Neural cell (in vitro differentiated cells): ENCODE measurements at regions not wholly inside any gene's neighbourhood (a gene's known extent, or its start where the extent isn't known, plus 50 kb on each side); places are given as distances from the start of the nearest gene placed in this dataset.

Experiments
- H2AFZ ChIP-seq: fragments of 200-600, 300-800 bp; sonication (generic), shearing (Covaris generic); 2 replicates; pipeline ENCODE4 v1.6.0; 2014; ENCODE audit warnings: low read depth, mild to moderate bottlenecking, antibody characterized with exemption, low read length, moderate library complexity
- H3F3A ChIP-seq: fragments of 200-600 bp; shearing (Covaris generic); 2 replicates; pipeline ENCODE4 v1.6.1; 2016; ENCODE audit warnings: mild to moderate bottlenecking, moderate library complexity, mixed read lengths, antibody characterized with exemption, low read length; ENCODE audit not compliant: insufficient read depth, poor library complexity, severe bottlenecking
- H3K27ac ChIP-seq: fragments of 200-600, 300-800 bp; sonication (generic), shearing (Covaris generic); 2 replicates; pipeline ENCODE4 v1.5.1; 2014; ENCODE audit warnings: mild to moderate bottlenecking, low read length, moderate library complexity
- H3K27me3 ChIP-seq: fragments of 300-800, 200-600 bp; sonication (generic), shearing (Covaris generic); 2 replicates; pipeline ENCODE4 v1.6.0; 2014; ENCODE audit warnings: mild to moderate bottlenecking, low read depth, low read length, moderate library complexity; ENCODE audit not compliant: insufficient read depth
- H3K36me3 ChIP-seq: fragments of 300-800, 200-600 bp; sonication (generic), shearing (Covaris generic); 2 replicates; pipeline ENCODE4 v1.5.1; 2014; ENCODE audit warnings: mild to moderate bottlenecking, antibody characterized with exemption, low read length, moderate library complexity; ENCODE audit not compliant: insufficient read depth
- H3K4me2 ChIP-seq: fragments of 300-800, 200-600 bp; sonication (generic), shearing (Covaris generic); 2 replicates; pipeline ENCODE4 v1.6.0; 2014; ENCODE audit warnings: mild to moderate bottlenecking, low read length
- H3K4me3 ChIP-seq: fragments of 300-800, 200-600 bp; sonication (generic), shearing (Covaris generic); 2 replicates; pipeline ENCODE4 v1.5.1; 2014; ENCODE audit warnings: mild to moderate bottlenecking, low read length, moderate library complexity
- H3K79me2 ChIP-seq: fragments of 200-600 bp; shearing (Covaris generic); replicated peaks from 2 replicates; pipeline ENCODE4 v1.6.0; 2014; ENCODE audit warnings: mild to moderate bottlenecking, low read length, moderate library complexity; ENCODE audit not compliant: insufficient read depth
- H3K9ac ChIP-seq: fragments of 300-800, 200-600 bp; sonication (generic), shearing (Covaris generic); 2 replicates; pipeline ENCODE4 v1.6.1; 2016; ENCODE audit warnings: mild to moderate bottlenecking, low read length, mixed read lengths
- H3K9me2 ChIP-seq: fragments of 200-600 bp; shearing (Covaris generic); 2 replicates; pipeline ENCODE4 v1.6.1; 2016; ENCODE audit warnings: mild to moderate bottlenecking, low read length, mixed read lengths; ENCODE audit not compliant: insufficient read depth
- H3K9me3 ChIP-seq: fragments of 200-600, 300-800 bp; sonication (generic), shearing (Covaris generic); 2 replicates; pipeline ENCODE4 v1.6.1; 2016; ENCODE audit warnings: mild to moderate bottlenecking, mixed run types, low read length, moderate library complexity, mixed read lengths
- H4K20me1 ChIP-seq: fragments of 200-600 bp; shearing (Covaris generic); 2 replicates; pipeline ENCODE4 v1.6.1; 2016; ENCODE audit warnings: mild to moderate bottlenecking, mixed run types; ENCODE audit not compliant: insufficient read depth
- CTCF ChIP-seq: fragments of 450-650 bp; IDR thresholded peaks from 2 replicates; pipeline ENCODE4 v1.5.1; 2014; ENCODE audit warnings: antibody characterized with exemption, mild to moderate bottlenecking, moderate library complexity; ENCODE audit not compliant: poor library complexity, severe bottlenecking
- EP300 ChIP-seq: fragments of 450-650 bp; conservative IDR thresholded peaks from 2 replicates; pipeline ENCODE4 v1.6.1; 2014; ENCODE audit warnings: antibody characterized with exemption, mild to moderate bottlenecking, moderate library complexity; ENCODE audit not compliant: poor library complexity, severe bottlenecking
- EZH2 ChIP-seq: fragments of 200-600, 300-800 bp; shearing (Covaris generic), sonication (generic); IDR thresholded peaks from 2 replicates; pipeline ENCODE4 v1.6.1; 2014; ENCODE audit warnings: antibody characterized with exemption, low read length, borderline replicate concordance, mild to moderate bottlenecking; ENCODE audit not compliant: insufficient read depth, poor library complexity, severe bottlenecking
- MXI1 ChIP-seq: fragments of 450-650 bp; conservative IDR thresholded peaks from 2 replicates; pipeline ENCODE4 v1.6.1; 2014; ENCODE audit warnings: antibody characterized with exemption, mild to moderate bottlenecking; ENCODE audit not compliant: poor library complexity, severe bottlenecking
- POLR2AphosphoS5 ChIP-seq: IDR thresholded peaks from 2 replicates; pipeline ENCODE4 v1.6.1; 2012
- RAD21 ChIP-seq: fragments of 450-650 bp; conservative IDR thresholded peaks from 2 replicates; pipeline ENCODE4 v1.6.1; 2014; ENCODE audit warnings: antibody characterized with exemption, mild to moderate bottlenecking, moderate library complexity
- SMC3 ChIP-seq: fragments of 450-650 bp; conservative IDR thresholded peaks from 2 replicates; pipeline ENCODE4 v1.6.1; 2014; ENCODE audit warnings: antibody characterized with exemption, mild to moderate bottlenecking, moderate library complexity; ENCODE audit not compliant: poor library complexity
- TAF1 ChIP-seq: IDR thresholded peaks from 2 replicates; pipeline ENCODE4 v1.6.1; 2012; ENCODE audit warnings: low read depth
- TF ChIP-seq, protein P1 (sequence below): IDR thresholded peaks from 2 replicates; pipeline ENCODE4 v1.6.1; 2012; ENCODE audit warnings: borderline replicate concordance

GRCh38 chr14:29486132-29486531 lies 441.5 kb downstream of the PRKD1 start:
- no peak for TF ChIP-seq POLR2AphosphoS5
- TF ChIP-seq SMC3: no peak
- TF ChIP-seq EZH2: no peak
- no peak for TF ChIP-seq RAD21
- TF ChIP-seq, protein P1, sequence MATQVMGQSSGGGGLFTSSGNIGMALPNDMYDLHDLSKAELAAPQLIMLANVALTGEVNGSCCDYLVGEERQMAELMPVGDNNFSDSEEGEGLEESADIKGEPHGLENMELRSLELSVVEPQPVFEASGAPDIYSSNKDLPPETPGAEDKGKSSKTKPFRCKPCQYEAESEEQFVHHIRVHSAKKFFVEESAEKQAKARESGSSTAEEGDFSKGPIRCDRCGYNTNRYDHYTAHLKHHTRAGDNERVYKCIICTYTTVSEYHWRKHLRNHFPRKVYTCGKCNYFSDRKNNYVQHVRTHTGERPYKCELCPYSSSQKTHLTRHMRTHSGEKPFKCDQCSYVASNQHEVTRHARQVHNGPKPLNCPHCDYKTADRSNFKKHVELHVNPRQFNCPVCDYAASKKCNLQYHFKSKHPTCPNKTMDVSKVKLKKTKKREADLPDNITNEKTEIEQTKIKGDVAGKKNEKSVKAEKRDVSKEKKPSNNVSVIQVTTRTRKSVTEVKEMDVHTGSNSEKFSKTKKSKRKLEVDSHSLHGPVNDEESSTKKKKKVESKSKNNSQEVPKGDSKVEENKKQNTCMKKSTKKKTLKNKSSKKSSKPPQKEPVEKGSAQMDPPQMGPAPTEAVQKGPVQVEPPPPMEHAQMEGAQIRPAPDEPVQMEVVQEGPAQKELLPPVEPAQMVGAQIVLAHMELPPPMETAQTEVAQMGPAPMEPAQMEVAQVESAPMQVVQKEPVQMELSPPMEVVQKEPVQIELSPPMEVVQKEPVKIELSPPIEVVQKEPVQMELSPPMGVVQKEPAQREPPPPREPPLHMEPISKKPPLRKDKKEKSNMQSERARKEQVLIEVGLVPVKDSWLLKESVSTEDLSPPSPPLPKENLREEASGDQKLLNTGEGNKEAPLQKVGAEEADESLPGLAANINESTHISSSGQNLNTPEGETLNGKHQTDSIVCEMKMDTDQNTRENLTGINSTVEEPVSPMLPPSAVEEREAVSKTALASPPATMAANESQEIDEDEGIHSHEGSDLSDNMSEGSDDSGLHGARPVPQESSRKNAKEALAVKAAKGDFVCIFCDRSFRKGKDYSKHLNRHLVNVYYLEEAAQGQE: no peak
- no peak for TF ChIP-seq EP300
- no peak for TF ChIP-seq CTCF
- no peak for TF ChIP-seq TAF1
- no peak for TF ChIP-seq MXI1
- Histone ChIP-seq H3K27ac (no peak overlapping the region), H3K9me2 (no peaks in the 10 kb centered on the region), H3K36me3 (no peaks in the 10 kb centered on the region), H3K4me3 (no peak overlapping the region), H4K20me1 (no peaks in the 10 kb centered on the region), H3F3A (no peaks in the 10 kb centered on the region), H3K4me2 (no peak overlapping the region), H3K9me3 (no peaks in the 10 kb centered on the region), H3K79me2 (no peaks in the 10 kb centered on the region), H3K9ac (no peak overlapping the region), H3K27me3 (no peaks in the 10 kb centered on the region), H2AFZ (no peak overlapping the region)

GRCh38 chr14:29489911-29490425 lies 437.7 kb downstream of the PRKD1 start:
- no peaks in the 10 kb centered on the region for H3K79me2 ChIP-seq
- no peaks in the 10 kb centered on the region for H3F3A ChIP-seq
- H3K36me3 ChIP-seq: no peaks in the 10 kb centered on the region
- H2AFZ ChIP-seq: no peak overlapping the region
- H3K4me2 ChIP-seq: no peak overlapping the region
- H3K27me3 ChIP-seq: no peaks in the 10 kb centered on the region
- TF ChIP-seq EZH2 (no peak), CTCF (no peak), MXI1 (no peak), TAF1 (no peak), POLR2AphosphoS5 (no peak), SMC3 (no peak), RAD21 (no peak), EP300 (no peak)
- TF ChIP-seq, protein P1: no peak
- H3K9me3 ChIP-seq: no peaks in the 10 kb centered on the region
- H3K4me3 ChIP-seq: no peak overlapping the region
- no peaks in the 10 kb centered on the region for H4K20me1 ChIP-seq
- H3K9me2 ChIP-seq: no peaks in the 10 kb centered on the region
- no peak overlapping the region for H3K27ac ChIP-seq
- H3K9ac ChIP-seq: no peak overlapping the region
